HEK293 (cell line): ENCODE measurements at regions not wholly inside any gene's neighbourhood (a gene's known extent, or its start where the extent isn't known, plus 50 kb on each side); places are given as distances from the start of the nearest gene placed in this dataset.

Experiments
- CTCF ChIA-PET: fragments of 350-600 bp; formaldehyde crosslinking; extraction: SDS; loops from one replicate; lab custom pipeline; 2021; ENCODE audit warnings: antibody characterized with exemption; lab: Yijun Ruan, JAX
- POLR2A ChIA-PET: fragments of 300-600 bp; formaldehyde crosslinking; extraction: SDS; loops from one replicate; lab custom pipeline; 2020; ENCODE audit warnings: antibody characterized with exemption, inconsistent platforms; lab: Yijun Ruan, JAX
- H3K27ac ChIP-seq: fragments of 200-500 bp; sonication (Bioruptor generic); 2 replicates; pipeline ENCODE4 v1.5.1; 2014; ENCODE audit warnings: low read depth, low read length, control low read depth, inconsistent platforms; ENCODE audit errors: extremely low read depth
- H3K36me3 ChIP-seq, 2 experiments: fragments of 200-500 bp in 1 of 2; sonication (Bioruptor generic) in 1 of 2; 1 replicate in 1 of 2; 2 replicates in 1 of 2; pipeline ENCODE4 v1.5.1; 2014 to 2017; ENCODE audit warnings: inconsistent platforms in 2 of 2, low read length in 2 of 2; ENCODE audit not compliant: control insufficient read depth in 2 of 2, insufficient read depth in 1 of 2
- H3K4me1 ChIP-seq: fragments of 200-500 bp; sonication (Bioruptor generic); 2 replicates; pipeline ENCODE4 v1.5.1; 2014; ENCODE audit warnings: mild to moderate bottlenecking, low read length, inconsistent platforms; ENCODE audit not compliant: control insufficient read depth, insufficient read depth
- H3K4me3 ChIP-seq: 2 replicates; pipeline ENCODE4 v1.5.1; 2011; ENCODE audit warnings: low read depth, mild to moderate bottlenecking, control low read depth, low read length, moderate library complexity
- H3K9me3 ChIP-seq: fragments of 200-500 bp; sonication (Bioruptor generic); 2 replicates; pipeline ENCODE4 v1.5.1; 2014; ENCODE audit warnings: low read depth, low read length, inconsistent platforms; ENCODE audit not compliant: control insufficient read depth, insufficient read depth
- BCL11B ChIP-seq: fragments of 450-650 bp; formaldehyde crosslinking; IDR thresholded peaks from 2 replicates; pipeline ENCODE4 v1.5.1; 2016; ENCODE audit warnings: low read depth, missing biosample characterization, missing genetic modification characterization
- BCL6B ChIP-seq: fragments of 450-650 bp; formaldehyde crosslinking; IDR thresholded peaks from 2 replicates; pipeline ENCODE4 v1.5.1; 2017; ENCODE audit warnings: missing biosample characterization, missing genetic modification characterization
- IKZF3 ChIP-seq: fragments of 450-650 bp; IDR thresholded peaks from 2 replicates; pipeline ENCODE4 v1.5.0; 2018; ENCODE audit warnings: missing biosample characterization, mild to moderate bottlenecking, missing genetic modification characterization, moderate library complexity
- MEIS1 ChIP-seq: sonication (generic); formaldehyde crosslinking; IDR thresholded peaks from 2 replicates; pipeline ENCODE4 v1.8.1; 2022; ENCODE audit warnings: missing genetic modification reagents, mild to moderate bottlenecking, borderline replicate concordance
- REPIN1 ChIP-seq: fragments of 450-650 bp; formaldehyde crosslinking; IDR thresholded peaks from 2 replicates; pipeline ENCODE4 v1.5.1; 2017; ENCODE audit warnings: missing biosample characterization, missing genetic modification characterization, low read depth
- SETDB1 ChIP-seq: IDR thresholded peaks from one replicate; pipeline ENCODE4 v1.6.1; 2017; ENCODE audit warnings: mild to moderate bottlenecking, low read length, moderate library complexity, mixed read lengths; ENCODE audit not compliant: insufficient read length
- ZBTB17 ChIP-seq: fragments of 450-650 bp; formaldehyde crosslinking; IDR thresholded peaks from 2 replicates; pipeline ENCODE4 v1.5.1; 2016; ENCODE audit warnings: missing biosample characterization, missing genetic modification characterization
- ZBTB44 ChIP-seq: fragments of 450-650 bp; IDR thresholded peaks from 2 replicates; pipeline ENCODE4 v1.5.1; 2018; ENCODE audit warnings: missing biosample characterization, mild to moderate bottlenecking, missing genetic modification characterization
- ZFP37 ChIP-seq: fragments of 450-650 bp; formaldehyde crosslinking; IDR thresholded peaks from 2 replicates; pipeline ENCODE4 v1.5.1; 2016; ENCODE audit warnings: missing biosample characterization, missing genetic modification characterization
- ZNF133 ChIP-seq: fragments of 450-650 bp; formaldehyde crosslinking; IDR thresholded peaks from 2 replicates; pipeline ENCODE4 v1.5.1; 2016; ENCODE audit warnings: missing biosample characterization, missing genetic modification characterization
- ZNF2 ChIP-seq: fragments of 450-650 bp; formaldehyde crosslinking; IDR thresholded peaks from 2 replicates; pipeline ENCODE4 v1.5.1; 2016; ENCODE audit warnings: missing biosample characterization, missing genetic modification characterization
- ZNF274 ChIP-seq, 2 experiments: fragments of 200-500 bp in 1 of 2; fragments of 450-650 bp in 1 of 2; sonication (Bioruptor generic) in 1 of 2; formaldehyde crosslinking in 1 of 2; IDR thresholded peaks; 2 replicates each; pipeline versions ENCODE4 v1.5.1 to v1.6.1; 2014 to 2016; ENCODE audit warnings: borderline replicate concordance in 1 of 2, inconsistent platforms in 1 of 2, low read length in 1 of 2, missing biosample characterization in 1 of 2, missing genetic modification characterization in 1 of 2
- ZNF341 ChIP-seq: fragments of 450-650 bp; formaldehyde crosslinking; IDR thresholded peaks from 2 replicates; pipeline ENCODE4; 2016; ENCODE audit warnings: low read depth, missing biosample characterization, missing genetic modification characterization
- ZNF354C ChIP-seq: fragments of 450-650 bp; formaldehyde crosslinking; IDR thresholded peaks from 2 replicates; pipeline ENCODE4 v1.5.1; 2016; ENCODE audit warnings: missing biosample characterization, missing genetic modification characterization, low read depth, borderline replicate concordance
- ZNF501 ChIP-seq: fragments of 450-650 bp; formaldehyde crosslinking; IDR thresholded peaks from 2 replicates; pipeline ENCODE4 v1.5.1; 2016; ENCODE audit warnings: missing biosample characterization, missing genetic modification characterization
- ZNF518A ChIP-seq: fragments of 450-650 bp; formaldehyde crosslinking; conservative IDR thresholded peaks from 2 replicates; pipeline ENCODE4 v1.5.1; 2016; ENCODE audit warnings: low read depth, missing biosample characterization, missing genetic modification characterization
- ZNF555 ChIP-seq: fragments of 450-650 bp; formaldehyde crosslinking; conservative IDR thresholded peaks from 2 replicates; pipeline ENCODE4 v1.5.1; 2017; ENCODE audit warnings: missing biosample characterization, mild to moderate bottlenecking, missing genetic modification characterization, inconsistent platforms
- ZNF561 ChIP-seq: fragments of 450-650 bp; IDR thresholded peaks from 2 replicates; pipeline ENCODE4 v1.5.1; 2018; ENCODE audit warnings: missing biosample characterization, missing genetic modification characterization, borderline replicate concordance
- ZNF707 ChIP-seq: fragments of 450-650 bp; formaldehyde crosslinking; IDR thresholded peaks from 2 replicates; pipeline ENCODE4 v1.5.1; 2016; ENCODE audit warnings: missing biosample characterization, missing genetic modification characterization
- ZNF777 ChIP-seq: fragments of 450-650 bp; formaldehyde crosslinking; IDR thresholded peaks from 2 replicates; pipeline ENCODE4 v1.5.1; 2017; ENCODE audit warnings: missing biosample characterization, missing genetic modification characterization, borderline replicate concordance
- ZNF791 ChIP-seq: fragments of 450-650 bp; formaldehyde crosslinking; IDR thresholded peaks from 2 replicates; pipeline ENCODE4 v1.5.1; 2016; ENCODE audit warnings: missing biosample characterization, missing genetic modification characterization
- ZNF843 ChIP-seq: fragments of 450-650 bp; formaldehyde crosslinking; IDR thresholded peaks from 2 replicates; pipeline ENCODE4 v1.5.1; 2016; ENCODE audit warnings: missing biosample characterization, missing genetic modification characterization
- ZSCAN16 ChIP-seq: fragments of 450-650 bp; formaldehyde crosslinking; IDR thresholded peaks from 2 replicates; pipeline ENCODE4 v1.5.1; 2016; ENCODE audit warnings: missing biosample characterization, missing genetic modification characterization
- ZSCAN4 ChIP-seq: fragments of 450-650 bp; formaldehyde crosslinking; IDR thresholded peaks from 2 replicates; pipeline ENCODE4 v1.5.1; 2017; ENCODE audit warnings: missing biosample characterization, missing genetic modification characterization
- TF ChIP-seq, protein P1 (sequence below): fragments of 450-650 bp; formaldehyde crosslinking; IDR thresholded peaks from 2 replicates; pipeline ENCODE4 v1.5.1; 2017; ENCODE audit warnings: missing biosample characterization, mild to moderate bottlenecking, missing genetic modification characterization, moderate library complexity

- ChIA-PET CTCF (no interaction called here), POLR2A (no interaction called here)
- no peak overlapping the region for H3K27ac ChIP-seq
- H3K4me1 ChIP-seq: no peaks in the 10 kb centered on the region
- TF ChIP-seq ZNF561 (tag by site-specific recombination): no peak
- TF ChIP-seq ZNF791 (tag by site-specific recombination): no peak
- TF ChIP-seq ZSCAN4 (tag by site-specific recombination): no peak
- no peak for TF ChIP-seq REPIN1 (tag by site-specific recombination)
- TF ChIP-seq ZBTB17 (tag by site-specific recombination): no peak
- H3K4me3 ChIP-seq: no peak overlapping the region
- H3K36me3 ChIP-seq: no peaks in the 10 kb centered on the region
- H3K9me3 ChIP-seq: no peaks in the 10 kb centered on the region
Observed at GRCh38 chr4:24010573-24010972, 120.7 kb upstream of the PPARGC1A start.

DNA sequence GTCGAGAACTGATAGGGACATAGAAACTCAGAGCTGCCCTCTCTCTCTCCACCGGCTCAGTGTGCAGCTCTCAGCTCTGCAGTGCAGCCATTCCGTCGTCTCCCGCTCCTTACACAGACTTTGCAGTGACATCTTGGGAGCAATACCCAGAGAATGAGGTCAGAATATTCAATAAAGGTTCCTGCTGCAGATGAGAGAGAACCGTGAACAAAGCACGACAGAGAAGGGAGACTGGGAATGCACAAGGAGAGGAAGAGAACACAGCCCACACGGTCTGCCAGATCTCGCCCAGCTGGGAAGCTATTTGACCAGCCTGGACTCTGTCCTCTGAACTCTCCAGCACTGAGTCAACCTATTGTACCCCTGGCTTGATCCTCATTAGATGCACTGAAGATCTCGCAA, 118.0 kb upstream of the PPARGC1A start:
- ChIA-PET POLR2A (no interaction called here), CTCF (no interaction called here)
- no peaks in the 10 kb centered on the region for H3K36me3 ChIP-seq
- TF ChIP-seq ZNF2 (no peak), MEIS1 (no peak), ZNF843 (tag by site-specific recombination) (no peak), ZNF274 (IDR thresholded peaks at IDR 0.05; ENCODE audit: low read length) (no peak), ZNF274 (tag by site-specific recombination; IDR thresholded peaks at IDR 0.05; ENCODE audit: borderline replicate concordance) (no peak), ZNF133 (no peak), ZFP37 (no peak), ZNF555 (tag by site-specific recombination) (no peak), ZNF501 (tag by site-specific recombination) (no peak), ZNF707 (tag by site-specific recombination) (no peak), ZSCAN16 (tag by site-specific recombination) (no peak), IKZF3 (tag by site-specific recombination) (no peak), BCL11B (no peak), ZNF341 (tag by site-specific recombination) (no peak), ZNF354C (tag by site-specific recombination) (no peak), ZNF777 (tag by site-specific recombination) (no peak), ZNF518A (tag by site-specific recombination) (no peak), ZBTB44 (no peak), SETDB1 (no peak), BCL6B (no peak)
- TF ChIP-seq, protein P1, sequence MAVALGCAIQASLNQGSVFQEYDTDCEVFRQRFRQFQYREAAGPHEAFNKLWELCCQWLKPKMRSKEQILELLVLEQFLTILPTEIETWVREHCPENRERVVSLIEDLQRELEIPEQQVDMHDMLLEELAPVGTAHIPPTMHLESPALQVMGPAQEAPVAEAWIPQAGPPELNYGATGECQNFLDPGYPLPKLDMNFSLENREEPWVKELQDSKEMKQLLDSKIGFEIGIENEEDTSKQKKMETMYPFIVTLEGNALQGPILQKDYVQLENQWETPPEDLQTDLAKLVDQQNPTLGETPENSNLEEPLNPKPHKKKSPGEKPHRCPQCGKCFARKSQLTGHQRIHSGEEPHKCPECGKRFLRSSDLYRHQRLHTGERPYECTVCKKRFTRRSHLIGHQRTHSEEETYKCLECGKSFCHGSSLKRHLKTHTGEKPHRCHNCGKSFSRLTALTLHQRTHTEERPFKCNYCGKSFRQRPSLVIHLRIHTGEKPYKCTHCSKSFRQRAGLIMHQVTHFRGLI (tag by site-specific recombination): no peak
- H3K27ac ChIP-seq: no peak overlapping the region
- H3K4me3 ChIP-seq: no peak overlapping the region
- H3K4me1 ChIP-seq: no peaks in the 10 kb centered on the region
- no peaks in the 10 kb centered on the region for H3K9me3 ChIP-seq
